SK-N-SH (cell line): ENCODE measurements at regions not wholly inside any gene's neighbourhood (a gene's known extent, or its start where the extent isn't known, plus 50 kb on each side); places are given as distances from the start of the nearest gene placed in this dataset.

Source experiments
- ELF1 ChIP-seq: IDR thresholded peaks from 2 replicates; pipeline ENCODE4 v1.4.0; 2012
- JUND ChIP-seq: IDR thresholded peaks from 2 replicates; pipeline ENCODE4 v1.4.0; 2012
- MEF2A ChIP-seq: IDR thresholded peaks from 2 replicates; pipeline ENCODE4 v1.4.0; 2012; ENCODE audit warnings: low read depth, borderline replicate concordance
- POLR2AphosphoS5 ChIP-seq: IDR thresholded peaks from 2 replicates; pipeline ENCODE4 v1.6.1; 2012; ENCODE audit warnings: low read depth, low read length
- TF ChIP-seq, protein P1 (sequence below): IDR thresholded peaks from 2 replicates; pipeline ENCODE4 v1.6.1; 2012; ENCODE audit warnings: mild to moderate bottlenecking, low read depth, low read length, moderate library complexity
- TF ChIP-seq, protein P2 (sequence below): fragments of 200-600 bp; sonication (generic); IDR thresholded peaks from 2 replicates; pipeline ENCODE4 v1.6.1; 2017; ENCODE audit warnings: antibody characterized with exemption, mild to moderate bottlenecking, moderate library complexity

DNA sequence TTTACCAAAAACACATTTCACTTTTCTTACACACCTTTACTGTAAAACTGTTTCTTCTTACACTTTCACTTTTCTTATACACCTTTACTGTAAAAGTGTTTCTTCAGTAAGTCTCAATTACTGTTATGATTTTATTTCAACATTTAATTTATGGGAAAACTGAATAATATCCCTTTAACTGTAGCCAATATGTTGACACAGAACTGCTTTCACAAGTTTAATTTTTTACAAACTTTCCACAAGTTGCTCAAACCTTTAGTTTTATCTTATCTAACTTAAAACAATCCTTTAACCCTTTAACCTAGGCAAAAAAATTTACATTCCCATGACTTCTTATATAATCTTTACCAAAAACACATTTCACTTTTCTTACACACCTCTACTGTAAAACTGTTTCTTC, 63.3 kb upstream of the OR5AN1 start:
- no peak for TF ChIP-seq POLR2AphosphoS5
- TF ChIP-seq, protein P1, sequence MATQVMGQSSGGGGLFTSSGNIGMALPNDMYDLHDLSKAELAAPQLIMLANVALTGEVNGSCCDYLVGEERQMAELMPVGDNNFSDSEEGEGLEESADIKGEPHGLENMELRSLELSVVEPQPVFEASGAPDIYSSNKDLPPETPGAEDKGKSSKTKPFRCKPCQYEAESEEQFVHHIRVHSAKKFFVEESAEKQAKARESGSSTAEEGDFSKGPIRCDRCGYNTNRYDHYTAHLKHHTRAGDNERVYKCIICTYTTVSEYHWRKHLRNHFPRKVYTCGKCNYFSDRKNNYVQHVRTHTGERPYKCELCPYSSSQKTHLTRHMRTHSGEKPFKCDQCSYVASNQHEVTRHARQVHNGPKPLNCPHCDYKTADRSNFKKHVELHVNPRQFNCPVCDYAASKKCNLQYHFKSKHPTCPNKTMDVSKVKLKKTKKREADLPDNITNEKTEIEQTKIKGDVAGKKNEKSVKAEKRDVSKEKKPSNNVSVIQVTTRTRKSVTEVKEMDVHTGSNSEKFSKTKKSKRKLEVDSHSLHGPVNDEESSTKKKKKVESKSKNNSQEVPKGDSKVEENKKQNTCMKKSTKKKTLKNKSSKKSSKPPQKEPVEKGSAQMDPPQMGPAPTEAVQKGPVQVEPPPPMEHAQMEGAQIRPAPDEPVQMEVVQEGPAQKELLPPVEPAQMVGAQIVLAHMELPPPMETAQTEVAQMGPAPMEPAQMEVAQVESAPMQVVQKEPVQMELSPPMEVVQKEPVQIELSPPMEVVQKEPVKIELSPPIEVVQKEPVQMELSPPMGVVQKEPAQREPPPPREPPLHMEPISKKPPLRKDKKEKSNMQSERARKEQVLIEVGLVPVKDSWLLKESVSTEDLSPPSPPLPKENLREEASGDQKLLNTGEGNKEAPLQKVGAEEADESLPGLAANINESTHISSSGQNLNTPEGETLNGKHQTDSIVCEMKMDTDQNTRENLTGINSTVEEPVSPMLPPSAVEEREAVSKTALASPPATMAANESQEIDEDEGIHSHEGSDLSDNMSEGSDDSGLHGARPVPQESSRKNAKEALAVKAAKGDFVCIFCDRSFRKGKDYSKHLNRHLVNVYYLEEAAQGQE: no peak
- TF ChIP-seq JUND: no peak
- TF ChIP-seq ELF1: no peak
- TF ChIP-seq, protein P2, sequence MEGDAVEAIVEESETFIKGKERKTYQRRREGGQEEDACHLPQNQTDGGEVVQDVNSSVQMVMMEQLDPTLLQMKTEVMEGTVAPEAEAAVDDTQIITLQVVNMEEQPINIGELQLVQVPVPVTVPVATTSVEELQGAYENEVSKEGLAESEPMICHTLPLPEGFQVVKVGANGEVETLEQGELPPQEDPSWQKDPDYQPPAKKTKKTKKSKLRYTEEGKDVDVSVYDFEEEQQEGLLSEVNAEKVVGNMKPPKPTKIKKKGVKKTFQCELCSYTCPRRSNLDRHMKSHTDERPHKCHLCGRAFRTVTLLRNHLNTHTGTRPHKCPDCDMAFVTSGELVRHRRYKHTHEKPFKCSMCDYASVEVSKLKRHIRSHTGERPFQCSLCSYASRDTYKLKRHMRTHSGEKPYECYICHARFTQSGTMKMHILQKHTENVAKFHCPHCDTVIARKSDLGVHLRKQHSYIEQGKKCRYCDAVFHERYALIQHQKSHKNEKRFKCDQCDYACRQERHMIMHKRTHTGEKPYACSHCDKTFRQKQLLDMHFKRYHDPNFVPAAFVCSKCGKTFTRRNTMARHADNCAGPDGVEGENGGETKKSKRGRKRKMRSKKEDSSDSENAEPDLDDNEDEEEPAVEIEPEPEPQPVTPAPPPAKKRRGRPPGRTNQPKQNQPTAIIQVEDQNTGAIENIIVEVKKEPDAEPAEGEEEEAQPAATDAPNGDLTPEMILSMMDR: no peak
- TF ChIP-seq MEF2A: no peak
